ENCODE measurements at regions not wholly inside any gene's neighbourhood (a gene's known extent, or its start where the extent isn't known, plus 50 kb on each side); places are given as distances from the start of the nearest gene placed in this dataset.

DNA sequence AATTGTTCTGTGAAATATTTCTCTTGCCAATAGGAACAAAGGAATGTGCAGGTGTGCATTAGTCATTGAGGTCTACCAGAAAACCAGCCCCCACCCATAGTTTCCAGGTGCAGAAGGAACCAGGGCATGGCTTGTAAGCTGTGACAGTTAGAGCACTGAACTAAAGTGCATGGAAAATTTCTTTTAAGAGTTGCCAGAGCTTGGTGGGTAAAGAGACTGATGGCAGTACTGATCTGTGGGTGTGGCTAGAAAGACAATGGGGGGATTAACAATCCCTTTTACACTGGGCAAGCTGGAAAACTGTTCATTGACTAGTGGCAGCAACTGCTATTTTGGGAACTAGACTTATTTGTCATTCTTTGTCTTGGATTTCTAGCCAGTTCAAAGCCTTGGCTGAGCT, 326.9 kb downstream of the PCDH19 start:
- no peaks in the 10 kb centered on the region for H3K23me2 ChIP-seq (ENCODE audit: insufficient read length, low read depth, low read length, poor library complexity, severe bottlenecking)
- no peak overlapping the region for H4K91ac ChIP-seq (ENCODE audit: insufficient read length, low read depth, low read length)
- H3K79me2 ChIP-seq (ENCODE audit: insufficient read depth, low read length): no peaks in the 10 kb centered on the region
- no peak overlapping the region for H3K4me2 ChIP-seq (ENCODE audit: insufficient read depth, insufficient read length, low read length)
- no peak overlapping the region for H3K23ac ChIP-seq (ENCODE audit: insufficient read length, low read depth, low read length)
- no peak overlapping the region for H2BK120ac ChIP-seq (ENCODE audit: low read depth, low read length, poor library complexity, severe bottlenecking)
- H2BK5ac ChIP-seq (ENCODE audit: insufficient read length, low read length): no peak overlapping the region
- Mint-ChIP-seq H3K4me1 (peaks cover 20 to 22% of the 10 kb centered on the region in 2 experiments), H3K27ac (no peak overlapping the region), H3K9me3 (peaks cover 2 to 3% of the 10 kb centered on the region in 2 experiments; a peak in 3 of 5 replicates), H3K4me3 (no peak overlapping the region), H3K27me3 (ENCODE audit: low read depth) (no peaks in the 10 kb centered on the region), H3K36me3 (ENCODE audit: insufficient read depth in 1 of 3, low read depth in 3 of 3) (peaks cover 0 to 7% (median 1%) of the 10 kb centered on the region in 3 experiments; a peak in 2 of 7 replicates)
- H2AK5ac ChIP-seq (ENCODE audit: insufficient read length, low read length): no peak overlapping the region
- H3K18ac ChIP-seq (ENCODE audit: insufficient read length, low read depth, low read length): no peak overlapping the region
- H2BK15ac ChIP-seq (ENCODE audit: low read depth, low read length): no peak overlapping the region
- H3K14ac ChIP-seq (ENCODE audit: insufficient read depth, low read length): no peak overlapping the region
- no peaks in the 10 kb centered on the region for H4K20me1 ChIP-seq (ENCODE audit: control insufficient read depth, insufficient read depth, insufficient read length)
- H3K27ac ChIP-seq (ENCODE audit: insufficient read length, low read depth, low read length): no peak overlapping the region
- H3K9me3 ChIP-seq (ENCODE audit: control insufficient read depth, low read depth, low read length): no peaks in the 10 kb centered on the region
- H3K56ac ChIP-seq (ENCODE audit: insufficient read length, low read depth, low read length): no peak overlapping the region
- H4K5ac ChIP-seq (ENCODE audit: insufficient read length, low read depth, low read length): no peak overlapping the region
- no peaks in the 10 kb centered on the region for H3K79me1 ChIP-seq (ENCODE audit: insufficient read depth, low read depth, low read length, poor library complexity, severe bottlenecking)
- no peak overlapping the region for H2AFZ ChIP-seq (ENCODE audit: low read length)
- no peak overlapping the region for H3K4ac ChIP-seq (ENCODE audit: low read depth, low read length)
- H3K4me1 ChIP-seq (ENCODE audit: insufficient read depth, low read length): no peaks in the 10 kb centered on the region
- DNase-seq: no peak
- no peak overlapping the region for H3K9ac ChIP-seq (ENCODE audit: extremely low read depth, insufficient read length, low read length)
- H4K8ac ChIP-seq (replicated peaks; ENCODE audit: insufficient read length, low read depth, low read length): no peak overlapping the region
- H2BK12ac ChIP-seq (ENCODE audit: insufficient read length, low read depth, low read length): no peak overlapping the region
- TF ChIP-seq, protein P1, sequence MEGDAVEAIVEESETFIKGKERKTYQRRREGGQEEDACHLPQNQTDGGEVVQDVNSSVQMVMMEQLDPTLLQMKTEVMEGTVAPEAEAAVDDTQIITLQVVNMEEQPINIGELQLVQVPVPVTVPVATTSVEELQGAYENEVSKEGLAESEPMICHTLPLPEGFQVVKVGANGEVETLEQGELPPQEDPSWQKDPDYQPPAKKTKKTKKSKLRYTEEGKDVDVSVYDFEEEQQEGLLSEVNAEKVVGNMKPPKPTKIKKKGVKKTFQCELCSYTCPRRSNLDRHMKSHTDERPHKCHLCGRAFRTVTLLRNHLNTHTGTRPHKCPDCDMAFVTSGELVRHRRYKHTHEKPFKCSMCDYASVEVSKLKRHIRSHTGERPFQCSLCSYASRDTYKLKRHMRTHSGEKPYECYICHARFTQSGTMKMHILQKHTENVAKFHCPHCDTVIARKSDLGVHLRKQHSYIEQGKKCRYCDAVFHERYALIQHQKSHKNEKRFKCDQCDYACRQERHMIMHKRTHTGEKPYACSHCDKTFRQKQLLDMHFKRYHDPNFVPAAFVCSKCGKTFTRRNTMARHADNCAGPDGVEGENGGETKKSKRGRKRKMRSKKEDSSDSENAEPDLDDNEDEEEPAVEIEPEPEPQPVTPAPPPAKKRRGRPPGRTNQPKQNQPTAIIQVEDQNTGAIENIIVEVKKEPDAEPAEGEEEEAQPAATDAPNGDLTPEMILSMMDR (conservative IDR thresholded peaks at IDR 0.05): no peak
- no peak overlapping the region for H3T11ph ChIP-seq (ENCODE audit: low read length)
- no peak overlapping the region for H2BK20ac ChIP-seq (ENCODE audit: low read depth, low read length, poor library complexity, severe bottlenecking)
- no peaks in the 10 kb centered on the region for H3K27me3 ChIP-seq (ENCODE audit: insufficient read depth, low read length)

All from H9 (cell line).